WTC11 (cell line): ENCODE measurements at regions not wholly inside any gene's neighbourhood (a gene's known extent, or its start where the extent isn't known, plus 50 kb on each side); places are given as distances from the start of the nearest gene placed in this dataset.

ENCODE experiments used
- ATAC-seq: fragments of 200-7000 bp; cut with Tn5 transposase; 2 replicates; pipeline ENCODE4 v1.10.0; 2021; ENCODE audit warnings: mild to moderate bottlenecking, moderate library complexity
- CTCF ChIA-PET: fragments of 300-600 bp; sonication (Branson Sonifier 250); formaldehyde crosslinking; loops from one replicate; lab custom pipeline; 2021; ENCODE audit warnings: antibody characterized with exemption; lab: Charles Lee
- POLR2A ChIA-PET: fragments of 350-600 bp; sonication (Branson Sonifier 250); formaldehyde crosslinking; loops from one replicate; lab custom pipeline; 2021; ENCODE audit warnings: antibody characterized with exemption; lab: Charles Lee
- DNase-seq: peaks from one replicate; pipeline ENCODE4 v3.0.0; 2021; ENCODE audit warnings: low spot score
- H3K27ac Mint-ChIP-seq: 2 replicates; pipeline ENCODE4 v1.8.0; 2021; ENCODE audit warnings: mixed read lengths
- H3K27me3 Mint-ChIP-seq: 2 replicates; pipeline ENCODE4 v1.8.0; 2021; ENCODE audit warnings: low read depth, mild to moderate bottlenecking, moderate library complexity, mixed read lengths
- H3K36me3 Mint-ChIP-seq: 2 replicates; pipeline ENCODE4 v1.8.0; 2021; ENCODE audit warnings: mixed read lengths
- H3K4me1 Mint-ChIP-seq: 2 replicates; pipeline ENCODE4 v1.8.0; 2022; ENCODE audit warnings: mixed read lengths
- H3K4me3 Mint-ChIP-seq: 2 replicates; pipeline ENCODE4 v1.8.0; 2021; ENCODE audit warnings: mild to moderate bottlenecking, moderate library complexity, mixed read lengths
- H3K9me3 Mint-ChIP-seq: 2 replicates; pipeline ENCODE4 v1.8.0; 2021; ENCODE audit warnings: mixed read lengths
- CREB1 ChIP-seq: sonication (generic); formaldehyde crosslinking; IDR thresholded peaks from 2 replicates; pipeline ENCODE4 v1.8.0; 2023; ENCODE audit warnings: mild to moderate bottlenecking, missing genetic modification reagents
- CREM ChIP-seq: sonication (generic); formaldehyde crosslinking; IDR thresholded peaks from 2 replicates; pipeline ENCODE4 v1.8.1; 2022; ENCODE audit warnings: mild to moderate bottlenecking, missing genetic modification reagents, moderate library complexity
- FOXJ3 ChIP-seq: sonication (generic); formaldehyde crosslinking; IDR thresholded peaks from 2 replicates; pipeline ENCODE4 v1.9.0; 2021; ENCODE audit warnings: missing genetic modification reagents, mild to moderate bottlenecking, borderline replicate concordance
- FOXK1 ChIP-seq: sonication (generic); formaldehyde crosslinking; IDR thresholded peaks from 2 replicates; pipeline ENCODE4 v1.8.0; 2022; ENCODE audit warnings: mild to moderate bottlenecking, moderate library complexity, missing genetic modification reagents
- HMGA2 ChIP-seq: fragments of 250-450 bp; sonication (Bioruptor Pico); IDR thresholded peaks from 2 replicates; pipeline ENCODE4 v1.4.0; 2021; ENCODE audit warnings: mild to moderate bottlenecking, moderate library complexity
- NFATC4 ChIP-seq: fragments of 250-450 bp; sonication (Bioruptor Pico); IDR thresholded peaks from 2 replicates; pipeline ENCODE4 v1.9.0; 2021; ENCODE audit warnings: mild to moderate bottlenecking
- NR1H2 ChIP-seq: sonication (generic); formaldehyde crosslinking; IDR thresholded peaks from 2 replicates; pipeline ENCODE4 v1.9.0; 2021; ENCODE audit warnings: mild to moderate bottlenecking, moderate library complexity, missing genetic modification reagents
- RORB ChIP-seq: fragments of 250-450 bp; sonication (Bioruptor Pico); IDR thresholded peaks from 2 replicates; pipeline ENCODE4 v1.9.0; 2021; ENCODE audit warnings: mild to moderate bottlenecking
- SOX15 ChIP-seq: fragments of 250-450 bp; sonication (Bioruptor Pico); IDR thresholded peaks from 2 replicates; pipeline ENCODE4 v1.9.0; 2021; ENCODE audit warnings: mild to moderate bottlenecking
- ZNF219 ChIP-seq: sonication (generic); formaldehyde crosslinking; IDR thresholded peaks from 2 replicates; pipeline ENCODE4 v1.8.0; 2023; ENCODE audit warnings: missing genetic modification reagents, mild to moderate bottlenecking, borderline replicate concordance
- ZNF263 ChIP-seq: sonication (generic); formaldehyde crosslinking; IDR thresholded peaks from 2 replicates; pipeline ENCODE4 v1.8.1; 2022; ENCODE audit warnings: low read depth, mild to moderate bottlenecking, moderate library complexity, missing genetic modification reagents
- TF ChIP-seq, protein P1 (sequence below): sonication (generic); formaldehyde crosslinking; conservative IDR thresholded peaks from 2 replicates; pipeline ENCODE4 v1.8.1; 2022; ENCODE audit warnings: mild to moderate bottlenecking, missing genetic modification reagents
- TF ChIP-seq, protein P2 (sequence below): fragments of 250-450 bp; sonication (Bioruptor Pico); IDR thresholded peaks from 2 replicates; pipeline ENCODE4 v1.9.0; 2021; ENCODE audit warnings: mild to moderate bottlenecking
- TF ChIP-seq, protein P3 (sequence below): sonication (generic); formaldehyde crosslinking; IDR thresholded peaks from 2 replicates; pipeline ENCODE4 v1.8.1; 2023; ENCODE audit warnings: mild to moderate bottlenecking, missing genetic modification reagents, moderate library complexity
- TF ChIP-seq, protein P4 (sequence below): sonication (generic); formaldehyde crosslinking; IDR thresholded peaks from 2 replicates; pipeline ENCODE4 v1.8.1; 2022; ENCODE audit warnings: missing genetic modification reagents, borderline replicate concordance
- TF ChIP-seq, protein P5 (sequence below): sonication (generic); formaldehyde crosslinking; IDR thresholded peaks from 2 replicates; pipeline ENCODE4 v1.8.0; 2022; ENCODE audit warnings: mild to moderate bottlenecking, missing genetic modification reagents
- TF ChIP-seq, protein P6 (sequence below): sonication (generic); formaldehyde crosslinking; IDR thresholded peaks from 2 replicates; pipeline ENCODE4 v1.8.0; 2022; ENCODE audit warnings: missing genetic modification reagents
- TF ChIP-seq, protein P7 (sequence below): sonication (generic); formaldehyde crosslinking; IDR thresholded peaks from 2 replicates; pipeline ENCODE4 v1.8.0; 2023; ENCODE audit warnings: mild to moderate bottlenecking, missing genetic modification reagents

DNA sequence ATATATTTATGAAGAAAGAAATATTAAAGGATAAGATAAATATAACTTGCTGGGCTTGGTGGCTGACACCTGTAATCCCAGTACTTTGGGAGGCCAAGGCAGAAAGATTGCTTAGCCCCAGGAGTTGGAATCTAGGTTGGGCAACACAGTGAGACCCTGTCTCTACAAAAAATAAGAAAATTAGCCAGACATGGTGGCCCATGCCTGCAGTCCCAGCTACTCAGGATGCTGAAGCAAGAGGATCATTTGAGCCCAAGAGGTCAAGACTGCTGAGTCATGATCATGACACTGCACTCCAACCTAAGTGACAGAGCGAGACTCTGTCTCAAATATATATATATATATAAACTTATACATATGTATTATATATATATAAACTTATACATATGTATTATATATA is 164.0 kb downstream of the MRPL14 start:
- Mint-ChIP-seq H3K27ac (no peak overlapping the region), H3K36me3 (no peaks in the 10 kb centered on the region), H3K9me3 (no peaks in the 10 kb centered on the region), H3K4me3 (no peak overlapping the region), H3K4me1 (peaks cover 18% of the 10 kb centered on the region), H3K27me3 (peaks cover 4% of the 10 kb centered on the region; the same call in 1 of the 2 replicates)
- CTCF ChIA-PET: interaction anchor here (0.7 kb wide), 1 partner anchor 158 kb away, joined by 3 read pairs; no protein-coding TSS in a partner anchor
- DNase-seq (no peak), ATAC-seq (no peak)
- TF ChIP-seq HMGA2 (CRISPR knock-in tag) (no peak), CREM (CRISPR knock-in tag) (no peak), FOXJ3 (no peak)
- TF ChIP-seq, protein P1, sequence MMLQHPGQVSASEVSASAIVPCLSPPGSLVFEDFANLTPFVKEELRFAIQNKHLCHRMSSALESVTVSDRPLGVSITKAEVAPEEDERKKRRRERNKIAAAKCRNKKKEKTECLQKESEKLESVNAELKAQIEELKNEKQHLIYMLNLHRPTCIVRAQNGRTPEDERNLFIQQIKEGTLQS (CRISPR knock-in tag): no peak
- TF ChIP-seq, protein P2, sequence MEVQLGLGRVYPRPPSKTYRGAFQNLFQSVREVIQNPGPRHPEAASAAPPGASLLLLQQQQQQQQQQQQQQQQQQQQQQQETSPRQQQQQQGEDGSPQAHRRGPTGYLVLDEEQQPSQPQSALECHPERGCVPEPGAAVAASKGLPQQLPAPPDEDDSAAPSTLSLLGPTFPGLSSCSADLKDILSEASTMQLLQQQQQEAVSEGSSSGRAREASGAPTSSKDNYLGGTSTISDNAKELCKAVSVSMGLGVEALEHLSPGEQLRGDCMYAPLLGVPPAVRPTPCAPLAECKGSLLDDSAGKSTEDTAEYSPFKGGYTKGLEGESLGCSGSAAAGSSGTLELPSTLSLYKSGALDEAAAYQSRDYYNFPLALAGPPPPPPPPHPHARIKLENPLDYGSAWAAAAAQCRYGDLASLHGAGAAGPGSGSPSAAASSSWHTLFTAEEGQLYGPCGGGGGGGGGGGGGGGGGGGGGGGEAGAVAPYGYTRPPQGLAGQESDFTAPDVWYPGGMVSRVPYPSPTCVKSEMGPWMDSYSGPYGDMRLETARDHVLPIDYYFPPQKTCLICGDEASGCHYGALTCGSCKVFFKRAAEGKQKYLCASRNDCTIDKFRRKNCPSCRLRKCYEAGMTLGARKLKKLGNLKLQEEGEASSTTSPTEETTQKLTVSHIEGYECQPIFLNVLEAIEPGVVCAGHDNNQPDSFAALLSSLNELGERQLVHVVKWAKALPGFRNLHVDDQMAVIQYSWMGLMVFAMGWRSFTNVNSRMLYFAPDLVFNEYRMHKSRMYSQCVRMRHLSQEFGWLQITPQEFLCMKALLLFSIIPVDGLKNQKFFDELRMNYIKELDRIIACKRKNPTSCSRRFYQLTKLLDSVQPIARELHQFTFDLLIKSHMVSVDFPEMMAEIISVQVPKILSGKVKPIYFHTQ: no peak
- POLR2A ChIA-PET: no interaction called here

DNA sequence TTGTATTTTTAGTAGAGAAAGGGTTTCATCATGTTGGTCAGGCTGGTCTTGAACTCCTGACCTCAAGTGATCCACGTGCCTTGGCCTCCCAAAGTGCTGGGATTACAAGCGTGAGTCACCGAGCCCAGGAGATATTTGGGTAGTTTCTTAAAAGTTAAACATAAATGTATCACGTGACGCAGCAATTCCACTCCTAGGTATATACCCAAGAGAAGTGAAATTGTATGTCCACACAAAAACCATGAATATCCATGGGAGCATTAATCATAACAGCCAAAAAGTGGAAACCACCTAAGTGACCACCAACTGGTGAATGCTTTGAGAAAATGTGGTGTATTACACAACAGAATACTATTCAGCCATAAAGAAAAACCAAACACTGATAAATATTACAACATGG is 164.8 kb downstream of the MRPL14 start:
- no peak for DNase-seq
- H3K4me3 Mint-ChIP-seq: no peak overlapping the region
- no peaks in the 10 kb centered on the region for H3K36me3 Mint-ChIP-seq
- H3K9me3 Mint-ChIP-seq: no peaks in the 10 kb centered on the region
- H3K27ac Mint-ChIP-seq: no peak overlapping the region
- peaks cover 16% of the 10 kb centered on the region for H3K4me1 Mint-ChIP-seq
- ChIA-PET POLR2A (no interaction called here), CTCF (interaction anchor here (0.7 kb wide), 1 partner anchor 116 kb away, joined by 3 read pairs; no protein-coding TSS in a partner anchor)
- H3K27me3 Mint-ChIP-seq: peaks cover 4% of the 10 kb centered on the region; the same call in 1 of the 2 replicates
- no peak for ATAC-seq
- TF ChIP-seq NR1H2 (CRISPR knock-in tag): no peak
- no peak for TF ChIP-seq CREM (CRISPR knock-in tag)
- TF ChIP-seq RORB: no peak
- no peak for TF ChIP-seq ZNF219 (CRISPR knock-in tag)
- no peak for TF ChIP-seq NFATC4
- no peak for TF ChIP-seq CREB1 (CRISPR knock-in tag)
- TF ChIP-seq, protein P3, sequence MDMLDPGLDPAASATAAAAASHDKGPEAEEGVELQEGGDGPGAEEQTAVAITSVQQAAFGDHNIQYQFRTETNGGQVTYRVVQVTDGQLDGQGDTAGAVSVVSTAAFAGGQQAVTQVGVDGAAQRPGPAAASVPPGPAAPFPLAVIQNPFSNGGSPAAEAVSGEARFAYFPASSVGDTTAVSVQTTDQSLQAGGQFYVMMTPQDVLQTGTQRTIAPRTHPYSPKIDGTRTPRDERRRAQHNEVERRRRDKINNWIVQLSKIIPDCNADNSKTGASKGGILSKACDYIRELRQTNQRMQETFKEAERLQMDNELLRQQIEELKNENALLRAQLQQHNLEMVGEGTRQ (CRISPR knock-in tag): no peak
- TF ChIP-seq, protein P4, sequence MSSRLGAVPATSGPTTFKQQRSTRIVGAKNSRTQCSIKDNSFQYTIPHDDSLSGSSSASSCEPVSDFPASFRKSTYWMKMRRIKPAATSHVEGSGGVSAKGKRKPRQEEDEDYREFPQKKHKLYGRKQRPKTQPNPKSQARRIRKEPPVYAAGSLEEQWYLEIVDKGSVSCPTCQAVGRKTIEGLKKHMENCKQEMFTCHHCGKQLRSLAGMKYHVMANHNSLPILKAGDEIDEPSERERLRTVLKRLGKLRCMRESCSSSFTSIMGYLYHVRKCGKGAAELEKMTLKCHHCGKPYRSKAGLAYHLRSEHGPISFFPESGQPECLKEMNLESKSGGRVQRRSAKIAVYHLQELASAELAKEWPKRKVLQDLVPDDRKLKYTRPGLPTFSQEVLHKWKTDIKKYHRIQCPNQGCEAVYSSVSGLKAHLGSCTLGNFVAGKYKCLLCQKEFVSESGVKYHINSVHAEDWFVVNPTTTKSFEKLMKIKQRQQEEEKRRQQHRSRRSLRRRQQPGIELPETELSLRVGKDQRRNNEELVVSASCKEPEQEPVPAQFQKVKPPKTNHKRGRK (CRISPR knock-in tag): no peak
- no peak for TF ChIP-seq ZNF263 (CRISPR knock-in tag)
- TF ChIP-seq, protein P5, sequence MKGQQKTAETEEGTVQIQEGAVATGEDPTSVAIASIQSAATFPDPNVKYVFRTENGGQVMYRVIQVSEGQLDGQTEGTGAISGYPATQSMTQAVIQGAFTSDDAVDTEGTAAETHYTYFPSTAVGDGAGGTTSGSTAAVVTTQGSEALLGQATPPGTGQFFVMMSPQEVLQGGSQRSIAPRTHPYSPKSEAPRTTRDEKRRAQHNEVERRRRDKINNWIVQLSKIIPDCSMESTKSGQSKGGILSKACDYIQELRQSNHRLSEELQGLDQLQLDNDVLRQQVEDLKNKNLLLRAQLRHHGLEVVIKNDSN (CRISPR knock-in tag): no peak
- TF ChIP-seq, protein P6, sequence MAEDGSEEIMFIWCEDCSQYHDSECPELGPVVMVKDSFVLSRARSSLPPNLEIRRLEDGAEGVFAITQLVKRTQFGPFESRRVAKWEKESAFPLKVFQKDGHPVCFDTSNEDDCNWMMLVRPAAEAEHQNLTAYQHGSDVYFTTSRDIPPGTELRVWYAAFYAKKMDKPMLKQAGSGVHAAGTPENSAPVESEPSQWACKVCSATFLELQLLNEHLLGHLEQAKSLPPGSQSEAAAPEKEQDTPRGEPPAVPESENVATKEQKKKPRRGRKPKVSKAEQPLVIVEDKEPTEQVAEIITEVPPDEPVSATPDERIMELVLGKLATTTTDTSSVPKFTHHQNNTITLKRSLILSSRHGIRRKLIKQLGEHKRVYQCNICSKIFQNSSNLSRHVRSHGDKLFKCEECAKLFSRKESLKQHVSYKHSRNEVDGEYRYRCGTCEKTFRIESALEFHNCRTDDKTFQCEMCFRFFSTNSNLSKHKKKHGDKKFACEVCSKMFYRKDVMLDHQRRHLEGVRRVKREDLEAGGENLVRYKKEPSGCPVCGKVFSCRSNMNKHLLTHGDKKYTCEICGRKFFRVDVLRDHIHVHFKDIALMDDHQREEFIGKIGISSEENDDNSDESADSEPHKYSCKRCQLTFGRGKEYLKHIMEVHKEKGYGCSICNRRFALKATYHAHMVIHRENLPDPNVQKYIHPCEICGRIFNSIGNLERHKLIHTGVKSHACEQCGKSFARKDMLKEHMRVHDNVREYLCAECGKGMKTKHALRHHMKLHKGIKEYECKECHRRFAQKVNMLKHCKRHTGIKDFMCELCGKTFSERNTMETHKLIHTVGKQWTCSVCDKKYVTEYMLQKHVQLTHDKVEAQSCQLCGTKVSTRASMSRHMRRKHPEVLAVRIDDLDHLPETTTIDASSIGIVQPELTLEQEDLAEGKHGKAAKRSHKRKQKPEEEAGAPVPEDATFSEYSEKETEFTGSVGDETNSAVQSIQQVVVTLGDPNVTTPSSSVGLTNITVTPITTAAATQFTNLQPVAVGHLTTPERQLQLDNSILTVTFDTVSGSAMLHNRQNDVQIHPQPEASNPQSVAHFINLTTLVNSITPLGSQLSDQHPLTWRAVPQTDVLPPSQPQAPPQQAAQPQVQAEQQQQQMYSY (CRISPR knock-in tag): no peak
- TF ChIP-seq FOXK1: no peak
- TF ChIP-seq, protein P7, sequence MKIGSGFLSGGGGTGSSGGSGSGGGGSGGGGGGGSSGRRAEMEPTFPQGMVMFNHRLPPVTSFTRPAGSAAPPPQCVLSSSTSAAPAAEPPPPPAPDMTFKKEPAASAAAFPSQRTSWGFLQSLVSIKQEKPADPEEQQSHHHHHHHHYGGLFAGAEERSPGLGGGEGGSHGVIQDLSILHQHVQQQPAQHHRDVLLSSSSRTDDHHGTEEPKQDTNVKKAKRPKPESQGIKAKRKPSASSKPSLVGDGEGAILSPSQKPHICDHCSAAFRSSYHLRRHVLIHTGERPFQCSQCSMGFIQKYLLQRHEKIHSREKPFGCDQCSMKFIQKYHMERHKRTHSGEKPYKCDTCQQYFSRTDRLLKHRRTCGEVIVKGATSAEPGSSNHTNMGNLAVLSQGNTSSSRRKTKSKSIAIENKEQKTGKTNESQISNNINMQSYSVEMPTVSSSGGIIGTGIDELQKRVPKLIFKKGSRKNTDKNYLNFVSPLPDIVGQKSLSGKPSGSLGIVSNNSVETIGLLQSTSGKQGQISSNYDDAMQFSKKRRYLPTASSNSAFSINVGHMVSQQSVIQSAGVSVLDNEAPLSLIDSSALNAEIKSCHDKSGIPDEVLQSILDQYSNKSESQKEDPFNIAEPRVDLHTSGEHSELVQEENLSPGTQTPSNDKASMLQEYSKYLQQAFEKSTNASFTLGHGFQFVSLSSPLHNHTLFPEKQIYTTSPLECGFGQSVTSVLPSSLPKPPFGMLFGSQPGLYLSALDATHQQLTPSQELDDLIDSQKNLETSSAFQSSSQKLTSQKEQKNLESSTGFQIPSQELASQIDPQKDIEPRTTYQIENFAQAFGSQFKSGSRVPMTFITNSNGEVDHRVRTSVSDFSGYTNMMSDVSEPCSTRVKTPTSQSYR (CRISPR knock-in tag): no peak
- TF ChIP-seq SOX15 (CRISPR knock-in tag): no peak
